A673 (cell line): ENCODE measurements at regions not wholly inside any gene's neighbourhood (a gene's known extent, or its start where the extent isn't known, plus 50 kb on each side); places are given as distances from the start of the nearest gene placed in this dataset.

ENCODE experiments used
- BruUV-seq: library from RNA; stranded (reverse); fragments of 400-500 nt; replicated peaks from 2 replicates; lab custom pipeline; 2021; lab: Mats Ljungman, UMichigan
- CTCF ChIA-PET: fragments of 300-600 bp; sonication (Branson Sonifier 250); formaldehyde crosslinking; loops from one replicate; lab custom pipeline; 2022; ENCODE audit warnings: antibody characterized with exemption; lab: Charles Lee
- POLR2A ChIA-PET: fragments of 300-600 bp; sonication (Branson Sonifier 250); formaldehyde crosslinking; loops from one replicate; lab custom pipeline; 2022; ENCODE audit warnings: antibody characterized with exemption; ENCODE audit not compliant: low non-redundant PET; lab: Charles Lee
- DNase-seq: peaks from one replicate; pipeline ENCODE4 v3.0.0-alpha.2; 2015; ENCODE audit warnings: low spot score
- H3K27ac ChIP-seq: fragments of 200-600 bp; sonication (generic); 2 replicates; pipeline ENCODE4 v1.5.1; 2016; ENCODE audit warnings: mixed run types, low read depth, mild to moderate bottlenecking, mixed read lengths, antibody characterized with exemption, low read length; ENCODE audit not compliant: poor library complexity, severe bottlenecking
- H3K27me3 ChIP-seq: fragments of 200-600 bp; sonication (generic); replicated peaks from 2 replicates; pipeline ENCODE4 v1.6.1; 2017; ENCODE audit warnings: mixed run types, low read depth, mild to moderate bottlenecking, mixed read lengths, antibody characterized with exemption, low read length; ENCODE audit not compliant: insufficient read depth, poor library complexity
- H3K36me3 ChIP-seq: fragments of 200-600 bp; sonication (generic); 2 replicates; pipeline ENCODE4 v1.6.1; 2016; ENCODE audit warnings: mixed run types, mild to moderate bottlenecking, mixed read lengths, antibody characterized with exemption, low read length; ENCODE audit not compliant: insufficient read depth, poor library complexity, severe bottlenecking
- H3K4me1 ChIP-seq: fragments of 200-600 bp; sonication (generic); 2 replicates; pipeline ENCODE4 v1.6.1; 2017; ENCODE audit warnings: mixed run types, mild to moderate bottlenecking, mixed read lengths, antibody characterized with exemption, low read length; ENCODE audit not compliant: insufficient read depth, poor library complexity, severe bottlenecking
- H3K4me3 ChIP-seq: fragments of 200-600 bp; sonication (generic); 2 replicates; pipeline ENCODE4 v1.5.1; 2016; ENCODE audit warnings: low read depth, mixed run types, mild to moderate bottlenecking, mixed read lengths, low read length; ENCODE audit not compliant: poor library complexity, severe bottlenecking
- H3K9me3 ChIP-seq: fragments of 200-600 bp; sonication (generic); 2 replicates; pipeline ENCODE4 v1.6.1; 2016; ENCODE audit warnings: mixed run types, low read depth, mild to moderate bottlenecking, mixed read lengths, antibody characterized with exemption, low read length; ENCODE audit not compliant: poor library complexity, severe bottlenecking
- CTCF ChIP-seq: fragments of 300-800, 200-600 bp; sonication (generic); conservative IDR thresholded peaks from 2 replicates; pipeline ENCODE4 v1.5.1; 2017; ENCODE audit warnings: low read depth, mild to moderate bottlenecking, antibody characterized with exemption, low read length, moderate library complexity, mixed read lengths
- EZH2 ChIP-seq: fragments of 200-600 bp; sonication (generic); IDR thresholded peaks from 2 replicates; pipeline ENCODE4 v1.6.1; 2017; ENCODE audit warnings: borderline replicate concordance, low read depth, mild to moderate bottlenecking, mixed read lengths, antibody characterized with exemption, low read length; ENCODE audit not compliant: poor library complexity, severe bottlenecking
- intact Hi-C: fragments of 100-400 bp; cut with micrococcal nuclease; formaldehyde crosslinking; loops from one replicate; pipeline ENCODE4 v1.10.0; 2022; ENCODE audit not compliant: unreplicated experiment

GRCh38 chr4:52241916-52242315, 190.8 kb downstream of the SPATA18 start:
- intact Hi-C loops, result no loop called here
- no peaks in the 10 kb centered on the region for H3K27me3 ChIP-seq
- H3K36me3 ChIP-seq, result no peaks in the 10 kb centered on the region
- no peak overlapping the region for H3K4me3 ChIP-seq
- no peak for DNase-seq
- BruUV-seq, result no TSS peak
- no peaks in the 10 kb centered on the region for H3K9me3 ChIP-seq
- ChIA-PET POLR2A (no interaction called here), CTCF (interaction anchor here (0.6 kb wide), 1 partner anchor 24 kb away, joined by 9 read pairs; no protein-coding TSS in a partner anchor)
- no peak overlapping the region for H3K27ac ChIP-seq
- TF ChIP-seq EZH2, result no peak
- TF ChIP-seq CTCF, result no peak
- no peaks in the 10 kb centered on the region for H3K4me1 ChIP-seq

- no peak for TF ChIP-seq CTCF
- TF ChIP-seq EZH2, result no peak
- H3K4me3 ChIP-seq, result no peak overlapping the region
- DNase-seq, result no peak
- H3K36me3 ChIP-seq, result no peaks in the 10 kb centered on the region
- H3K4me1 ChIP-seq, result no peaks in the 10 kb centered on the region
- CTCF ChIA-PET, result no interaction called here
- H3K27ac ChIP-seq, result no peak overlapping the region
- H3K9me3 ChIP-seq, result no peaks in the 10 kb centered on the region
- intact Hi-C loops, result no loop called here
- no TSS peak for BruUV-seq
- POLR2A ChIA-PET, result no interaction called here
- no peaks in the 10 kb centered on the region for H3K27me3 ChIP-seq
Measured at GRCh38 chr4:52243367-52243766, 192.3 kb downstream of the SPATA18 start.

GRCh38 chr4:52244103-52244775, 193.1 kb downstream of the SPATA18 start:
- intact Hi-C loops, result no loop called here
- no peaks in the 10 kb centered on the region for H3K36me3 ChIP-seq
- CTCF ChIA-PET, result no interaction called here
- H3K9me3 ChIP-seq, result no peaks in the 10 kb centered on the region
- no peak overlapping the region for H3K27ac ChIP-seq
- BruUV-seq, result no TSS peak
- no peaks in the 10 kb centered on the region for H3K27me3 ChIP-seq
- TF ChIP-seq CTCF, result no peak
- TF ChIP-seq EZH2, result no peak
- no peak for DNase-seq
- H3K4me3 ChIP-seq, result no peak overlapping the region
- H3K4me1 ChIP-seq, result no peaks in the 10 kb centered on the region
- POLR2A ChIA-PET, result no interaction called here
